Hindlimb muscle (tissue), 1 donor: ENCODE measurements at regions not wholly inside any gene's neighbourhood (a gene's known extent, or its start where the extent isn't known, plus 50 kb on each side); places are given as distances from the start of the nearest gene placed in this dataset.
A peak's percentile ranks its signal among the peaks of the same experiment; 100 is the strongest.

Source experiments
- DNase-seq: peaks from one replicate; pipeline ENCODE4 v3.0.0-alpha.2; 2013

- DNase-seq, result no peak
Measured at GRCh38 chr2:191738003-191738402, 60.1 kb downstream of the NABP1 start.

DNA sequence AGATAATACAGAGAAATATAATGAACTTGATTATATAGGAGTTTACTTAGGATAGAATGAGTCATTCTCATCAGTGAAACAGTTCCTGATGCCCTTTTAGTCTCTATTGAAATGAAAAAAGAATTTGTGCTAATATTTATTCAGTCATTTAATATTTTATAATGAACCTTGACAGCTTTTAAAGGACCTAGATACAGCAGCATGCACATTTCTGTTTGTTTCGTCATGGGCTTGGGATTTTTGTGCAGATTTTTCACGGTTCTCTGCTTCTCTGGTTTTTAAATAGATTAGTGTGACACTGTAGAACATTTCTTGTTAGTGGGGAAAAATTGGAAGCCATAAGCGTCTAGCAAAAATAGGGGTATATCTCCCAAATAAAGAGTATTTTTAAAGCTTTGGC is 60.7 kb downstream of the NABP1 start:
- DNase-seq, result no peak

- DNase-seq, result no peak
Measured at GRCh38 chr2:191739194-191739593, 61.3 kb downstream of the NABP1 start.

DNA sequence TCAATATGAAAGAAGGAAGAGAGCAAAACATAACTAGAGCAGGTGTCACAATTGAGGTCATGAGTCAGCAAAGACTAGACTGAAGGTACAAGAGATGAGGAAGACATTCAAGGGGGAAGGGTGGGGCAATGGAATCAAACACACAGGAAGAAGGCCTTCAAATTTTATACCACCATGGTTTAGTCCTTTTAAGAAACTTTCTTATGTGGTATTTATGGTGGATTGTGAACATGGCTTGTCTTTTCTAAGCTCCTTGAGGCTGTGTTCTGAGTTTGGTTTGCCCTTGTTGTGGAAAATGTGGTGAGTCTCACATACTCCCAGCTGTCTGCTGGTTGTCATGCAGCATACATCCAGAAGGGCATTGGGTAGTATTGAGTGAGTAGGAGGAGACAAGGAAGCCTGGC is 62.1 kb downstream of the NABP1 start:
- DNase-seq, result no peak

- no peak for DNase-seq
Measured at GRCh38 chr2:191740759-191741158, 62.8 kb downstream of the NABP1 start.

- peak; percentile 29 for DNase-seq
Measured at GRCh38 chr2:191746346-191747169, 68.6 kb downstream of the NABP1 start.

GRCh38 chr2:191747170-191747530 is 69.2 kb downstream of the NABP1 start:
- DNase-seq, result no peak

GRCh38 chr2:191748059-191748461 is 70.1 kb downstream of the NABP1 start:
- no peak for DNase-seq

GRCh38 chr2:191748528-191749180 is 70.7 kb downstream of the NABP1 start:
- DNase-seq, result no peak

GRCh38 chr2:191749181-191749540 is 71.2 kb downstream of the NABP1 start:
- no peak for DNase-seq

GRCh38 chr2:191754103-191754502 is 76.2 kb downstream of the NABP1 start:
- no peak for DNase-seq

- DNase-seq, result no peak
Measured at GRCh38 chr2:191756761-191757160, 78.8 kb downstream of the NABP1 start.

- no peak for DNase-seq
Measured at GRCh38 chr2:191757208-191757607, 79.3 kb downstream of the NABP1 start.

DNA sequence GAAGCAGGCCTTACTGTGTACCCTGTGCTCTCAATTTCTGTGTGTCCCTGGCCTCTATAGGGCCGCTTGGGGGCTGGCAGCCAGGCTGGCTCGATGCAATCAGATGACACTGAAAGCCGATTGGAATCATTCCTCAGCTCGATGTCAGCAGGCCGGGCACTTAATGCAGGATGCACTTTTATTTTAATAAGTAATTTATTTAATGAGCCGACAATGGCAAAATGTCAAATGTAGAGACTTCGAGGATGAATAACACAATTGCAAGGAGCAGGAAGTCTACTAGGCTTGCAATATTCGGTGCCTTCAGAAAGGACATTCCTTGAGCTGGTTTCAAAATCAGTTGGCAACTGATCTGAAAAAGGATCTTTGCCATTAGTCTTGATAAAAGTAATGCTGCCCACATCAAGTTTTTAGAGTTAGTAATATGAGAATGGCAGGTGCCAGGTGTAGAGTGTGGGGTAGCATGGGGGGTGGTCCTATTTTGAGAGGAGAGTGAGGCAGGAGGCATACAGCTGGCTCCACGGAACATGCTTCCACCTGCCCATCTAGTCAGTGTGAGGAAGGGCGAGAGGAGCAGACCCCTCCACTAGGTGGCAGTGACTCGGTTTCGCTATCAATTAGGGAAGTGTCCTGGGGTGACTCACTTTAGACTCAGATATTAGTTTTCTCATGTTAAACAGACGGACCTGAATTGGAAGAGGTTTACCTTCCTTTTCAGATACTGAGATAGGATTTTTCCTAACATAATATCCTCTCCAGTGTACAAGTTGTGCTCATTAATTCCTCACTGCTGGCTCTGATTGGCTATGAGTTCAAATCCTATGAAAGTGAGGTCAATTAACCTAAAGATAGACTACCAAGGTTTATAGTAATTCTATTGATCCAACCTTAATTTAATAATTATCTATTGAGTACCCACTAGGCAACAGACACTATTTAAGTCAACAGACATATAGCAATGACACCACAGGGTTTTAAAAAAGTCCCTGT is 80.9 kb downstream of the NABP1 start:
- DNase-seq, result no peak

DNA sequence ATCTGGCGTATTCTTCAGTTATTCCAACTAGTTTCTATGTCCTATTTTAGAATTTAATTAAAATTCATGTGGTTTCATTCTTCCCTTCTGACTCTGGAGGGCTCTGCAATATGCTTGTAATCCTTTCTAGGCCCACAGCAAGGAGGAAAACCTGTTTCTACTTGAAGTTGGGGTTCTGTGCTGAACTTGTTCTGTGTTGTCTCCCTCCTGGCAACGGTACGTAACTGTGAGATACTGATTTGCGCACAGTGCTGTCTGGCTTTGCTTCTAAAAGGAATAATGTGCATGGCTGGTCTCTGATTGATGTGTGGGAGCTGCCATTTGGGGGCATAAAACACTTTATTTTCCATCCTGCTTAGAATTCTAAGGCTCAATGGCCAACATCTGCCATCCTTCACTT is 81.7 kb downstream of the NABP1 start:
- no peak for DNase-seq

GRCh38 chr2:191760655-191761262 is 82.8 kb downstream of the NABP1 start:
- DNase-seq, result no peak

DNA sequence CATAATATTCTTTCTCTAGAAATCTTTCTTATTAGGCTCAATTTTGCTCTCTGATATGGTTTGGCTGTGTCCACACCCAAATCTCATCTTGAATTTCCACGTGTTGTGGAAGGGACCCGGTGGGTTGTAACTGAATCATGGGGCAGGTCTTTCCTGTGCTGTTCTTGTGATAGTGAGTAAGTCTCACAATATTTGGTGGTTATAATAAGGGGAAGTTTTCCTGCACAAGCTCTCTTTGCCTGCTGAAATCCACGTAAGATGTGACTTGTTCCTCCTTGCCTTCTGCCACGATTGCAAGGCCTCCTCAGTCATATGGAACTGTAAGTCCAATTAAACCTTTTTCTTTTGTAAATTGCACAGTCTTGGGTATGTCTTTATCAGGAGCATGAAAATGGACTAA is 73.8 kb downstream of the CAVIN2 start:
- no peak for DNase-seq

DNA sequence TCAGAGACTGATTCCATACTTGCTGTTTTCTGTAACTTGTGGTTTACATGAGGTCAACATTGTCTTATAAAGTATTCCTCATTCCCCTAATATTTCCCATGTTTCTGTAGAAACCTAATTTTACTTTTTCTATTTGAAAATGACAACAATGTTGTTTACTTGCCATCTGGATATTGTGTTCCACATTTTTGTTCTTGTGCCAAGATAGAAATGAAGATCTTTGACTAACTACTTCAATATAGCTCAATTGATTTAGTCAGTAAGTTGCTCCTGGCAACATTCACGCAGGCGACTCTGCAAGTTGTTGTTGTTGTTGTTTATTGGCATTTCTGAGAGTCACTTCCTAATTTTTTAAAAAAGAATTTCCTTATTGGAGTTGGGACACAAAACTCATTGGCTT is 69.5 kb downstream of the CAVIN2 start:
- DNase-seq, result no peak

GRCh38 chr2:191778041-191778440 is 68.8 kb downstream of the CAVIN2 start:
- no peak for DNase-seq

DNA sequence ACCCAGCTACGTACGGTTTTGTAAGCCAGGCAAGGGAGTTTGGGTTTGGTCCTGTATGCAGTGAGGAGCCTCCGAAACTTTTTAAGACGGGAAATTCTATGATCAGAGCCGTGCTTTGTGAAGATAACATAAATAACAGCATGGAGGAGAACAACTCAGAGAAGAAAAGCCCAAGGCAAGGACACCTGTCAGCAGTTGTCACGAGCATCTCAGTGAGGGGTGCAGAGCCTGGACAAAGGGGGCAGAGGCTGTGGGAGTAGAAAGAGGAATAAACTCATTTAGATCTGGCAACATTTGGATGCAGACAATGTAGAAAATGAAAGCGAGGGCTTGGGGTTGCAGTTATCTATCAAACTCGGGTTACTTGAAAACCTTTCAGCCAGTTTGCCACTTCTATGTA is 64.5 kb downstream of the CAVIN2 start:
- DNase-seq, result no peak

DNA sequence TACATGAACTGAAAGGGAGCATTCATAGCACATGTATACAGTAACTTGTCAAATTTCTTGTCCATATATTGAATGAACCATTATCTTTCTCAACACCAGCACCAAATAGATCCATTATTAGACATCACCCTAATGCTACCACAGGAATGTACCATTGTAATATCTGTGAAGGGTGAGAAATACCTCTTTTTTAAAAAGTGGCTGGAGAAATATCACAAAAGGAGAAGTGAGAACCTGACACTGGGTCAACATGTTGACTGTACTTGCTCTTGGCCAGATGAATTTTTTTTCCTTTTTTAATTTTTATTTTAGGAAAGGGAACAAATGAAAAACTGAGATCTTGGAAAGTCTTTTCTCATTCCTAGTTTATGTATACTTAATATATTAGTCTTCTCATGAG is 63.5 kb downstream of the CAVIN2 start:
- DNase-seq, result no peak
